ENCODE measurements at regions not wholly inside any gene's neighbourhood (a gene's known extent, or its start where the extent isn't known, plus 50 kb on each side); places are given as distances from the start of the nearest gene placed in this dataset.

GRCh38 chr14:97894552-97894951 is 1097.4 kb downstream of the VRK1 start:
- Histone ChIP-seq H3K23ac (ENCODE audit: low read depth, low read length) (no peak overlapping the region), H3K4ac (ENCODE audit: low read depth, low read length) (no peak overlapping the region), H4K91ac (ENCODE audit: insufficient read depth, low read depth, low read length) (no peak overlapping the region), H4K5ac (ENCODE audit: low read depth, low read length) (no peak overlapping the region), H3K27ac (ENCODE audit: insufficient read depth, low read length) (no peak overlapping the region), H3K9me3 (ENCODE audit: control insufficient read depth, insufficient read depth, low read length) (peaks cover 16% of the 10 kb centered on the region), H3K79me1 (ENCODE audit: low read depth in 1 of 2, low read length in 2 of 2) (no peaks in the 10 kb centered on the region), H3K14ac (replicated peaks; ENCODE audit: low read depth, low read length) (no peak overlapping the region), H3K4me1 (ENCODE audit: control insufficient read depth, insufficient read depth, low read length) (no peaks in the 10 kb centered on the region), H3K56ac (ENCODE audit: extremely low read depth, insufficient read depth, low read length) (no peak overlapping the region), H3K4me3 (ENCODE audit: insufficient read depth, low read depth, low read length) (no peak overlapping the region), H3K4me2 (ENCODE audit: low read depth, low read length) (no peak overlapping the region), H2AK5ac (ENCODE audit: low read depth, low read length) (no peak overlapping the region), H2BK120ac (ENCODE audit: low read depth, low read length) (no peak overlapping the region), H4K20me1 (ENCODE audit: insufficient read depth, low read length) (no peaks in the 10 kb centered on the region), H4K8ac (ENCODE audit: low read depth in 2 of 2, low read length in 2 of 2) (no peak overlapping the region), H3K18ac (ENCODE audit: low read depth, low read length) (no peak overlapping the region), H3K9ac (ENCODE audit: low read depth, low read length) (no peak overlapping the region), H2AFZ (replicated peaks; ENCODE audit: low read length, poor library complexity) (no peak overlapping the region), H3K36me3 (ENCODE audit: control insufficient read depth, insufficient read depth, low read length) (no peaks in the 10 kb centered on the region), H3K27me3 (ENCODE audit: control insufficient read depth, insufficient read depth, low read length) (no peaks in the 10 kb centered on the region), H2BK5ac (ENCODE audit: low read depth, low read length, poor library complexity, severe bottlenecking) (no peak overlapping the region), H2BK20ac (ENCODE audit: low read depth, low read length) (no peak overlapping the region), H3K9me1 (ENCODE audit: insufficient read depth, low read length) (no peaks in the 10 kb centered on the region), H2AK9ac (replicated peaks; ENCODE audit: low read depth, low read length, poor library complexity) (no peak overlapping the region), H2BK15ac (ENCODE audit: low read depth, low read length) (no peak overlapping the region)
- CTCF ChIA-PET, result no interaction called here
- dilution Hi-C loops (cut with HindIII; ENCODE audit: low sequenced_read_pairs, unreplicated experiment) (no loop called here), in situ Hi-C loops (cut with MboI; ENCODE audit: low sequenced_read_pairs) (no loop called here), intact Hi-C loops (cut with micrococcal nuclease) (no loop called here)
- ATAC-seq (ENCODE audit: low read depth) (no peak), DNase-seq (no peak)
- no peak for TF ChIP-seq SMC3 (IDR thresholded peaks at IDR 0.05; ENCODE audit: low read depth, low read length)
- TF ChIP-seq NFE2L2 (IDR thresholded peaks at IDR 0.05; ENCODE audit: low read depth, low read length), result no peak
- TF ChIP-seq USF2 (IDR thresholded peaks at IDR 0.05; ENCODE audit: low read depth, low read length), result no peak
- TF ChIP-seq CTCF (conservative IDR thresholded peaks at IDR 0.05; ENCODE audit: low read depth, low read length), result no peak
- TF ChIP-seq MXI1 (IDR thresholded peaks at IDR 0.05; ENCODE audit: borderline replicate concordance, low read depth, low read length), result no peak
- TF ChIP-seq POLR2A (IDR thresholded peaks at IDR 0.05; ENCODE audit: low read depth, low read length), result no peak
- no peak for TF ChIP-seq FOS (IDR thresholded peaks at IDR 0.05; ENCODE audit: low read depth, low read length)
- TF ChIP-seq RAD21 (IDR thresholded peaks at IDR 0.05; ENCODE audit: low read length), result no peak
- TF ChIP-seq BHLHE40 (IDR thresholded peaks at IDR 0.05; ENCODE audit: low read depth, low read length), result no peak
- TF ChIP-seq ELK1 (IDR thresholded peaks at IDR 0.05; ENCODE audit: borderline replicate concordance, low read depth, low read length), result no peak
- TF ChIP-seq MAFK (IDR thresholded peaks at IDR 0.05; ENCODE audit: low read depth, low read length), result no peak
- TF ChIP-seq CEBPB (IDR thresholded peaks at IDR 0.05; ENCODE audit: low read depth, low read length), result no peak
- no peak for TF ChIP-seq MAZ (IDR thresholded peaks at IDR 0.05; ENCODE audit: borderline replicate concordance, low read depth, low read length)
- no peak for TF ChIP-seq RCOR1 (IDR thresholded peaks at IDR 0.05; ENCODE audit: insufficient replicate concordance, low read length)
- WGBS, 2 experiments (ENCODE audit: extremely low coverage in 2 of 2, insufficient read length in 1 of 2), result no CpG with 5 or more reads among the region's 4 CpGs
- no TSS peak for BruUV-seq (replicated peaks)
- POLR2A ChIA-PET (ENCODE audit: unreplicated experiment), result no interaction called here

Data from IMR-90 (cell line).